ENCODE measurements at regions not wholly inside any gene's neighbourhood (a gene's known extent, or its start where the extent isn't known, plus 50 kb on each side); places are given as distances from the start of the nearest gene placed in this dataset.

DNA sequence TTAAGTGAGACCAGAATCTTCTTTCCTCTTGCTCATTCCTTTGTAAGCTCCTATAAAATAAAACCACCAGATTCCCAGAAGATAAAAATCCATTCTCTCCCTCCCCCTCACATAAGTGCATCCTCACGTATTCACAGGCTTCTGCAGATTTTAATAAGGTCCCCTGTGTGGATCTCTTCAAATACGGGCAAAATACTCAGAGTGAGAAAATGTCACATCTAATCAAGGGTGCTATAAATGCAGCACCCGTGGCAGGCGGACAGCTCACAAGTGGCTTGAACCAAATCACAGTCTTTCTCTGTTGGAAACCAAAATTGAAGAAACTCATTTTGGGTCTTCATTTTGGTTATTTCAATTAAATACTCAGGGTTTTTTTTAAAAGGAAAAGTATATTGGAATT is 212.9 kb upstream of the CMC1 start:
- no peak overlapping the region for H3K27ac ChIP-seq
- peaks cover 0 to 50% (median 38%) of the 10 kb centered on the region in 8 donors for H3K9me3 ChIP-seq
- H3K4me3 ChIP-seq = no peak overlapping the region
- H3K4me1 ChIP-seq = no peaks in the 10 kb centered on the region
- no peaks in the 10 kb centered on the region for H3K27me3 ChIP-seq (replicated peaks in 1 of 7)
- DNase-seq = no peak
- no peaks in the 10 kb centered on the region for H3K36me3 ChIP-seq
- TF ChIP-seq POLR2AphosphoS5 (IDR thresholded peaks at IDR 0.05) (no peak), POLR2A (IDR thresholded peaks at IDR 0.05) (no peak)
- TF ChIP-seq, protein P1, sequence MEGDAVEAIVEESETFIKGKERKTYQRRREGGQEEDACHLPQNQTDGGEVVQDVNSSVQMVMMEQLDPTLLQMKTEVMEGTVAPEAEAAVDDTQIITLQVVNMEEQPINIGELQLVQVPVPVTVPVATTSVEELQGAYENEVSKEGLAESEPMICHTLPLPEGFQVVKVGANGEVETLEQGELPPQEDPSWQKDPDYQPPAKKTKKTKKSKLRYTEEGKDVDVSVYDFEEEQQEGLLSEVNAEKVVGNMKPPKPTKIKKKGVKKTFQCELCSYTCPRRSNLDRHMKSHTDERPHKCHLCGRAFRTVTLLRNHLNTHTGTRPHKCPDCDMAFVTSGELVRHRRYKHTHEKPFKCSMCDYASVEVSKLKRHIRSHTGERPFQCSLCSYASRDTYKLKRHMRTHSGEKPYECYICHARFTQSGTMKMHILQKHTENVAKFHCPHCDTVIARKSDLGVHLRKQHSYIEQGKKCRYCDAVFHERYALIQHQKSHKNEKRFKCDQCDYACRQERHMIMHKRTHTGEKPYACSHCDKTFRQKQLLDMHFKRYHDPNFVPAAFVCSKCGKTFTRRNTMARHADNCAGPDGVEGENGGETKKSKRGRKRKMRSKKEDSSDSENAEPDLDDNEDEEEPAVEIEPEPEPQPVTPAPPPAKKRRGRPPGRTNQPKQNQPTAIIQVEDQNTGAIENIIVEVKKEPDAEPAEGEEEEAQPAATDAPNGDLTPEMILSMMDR (IDR thresholded peaks at IDR 0.05 in 8 of 11, conservative IDR thresholded peaks at IDR 0.05 in 3 of 11) = no peak
- 70 to 78% (median 71%) methylated on average over 4 of the region's 4 CpGs for WGBS, 5 donors
- intact Hi-C loops (cut with DNase I; ENCODE audit: low total_unique reads) = no loop called here

DNA sequence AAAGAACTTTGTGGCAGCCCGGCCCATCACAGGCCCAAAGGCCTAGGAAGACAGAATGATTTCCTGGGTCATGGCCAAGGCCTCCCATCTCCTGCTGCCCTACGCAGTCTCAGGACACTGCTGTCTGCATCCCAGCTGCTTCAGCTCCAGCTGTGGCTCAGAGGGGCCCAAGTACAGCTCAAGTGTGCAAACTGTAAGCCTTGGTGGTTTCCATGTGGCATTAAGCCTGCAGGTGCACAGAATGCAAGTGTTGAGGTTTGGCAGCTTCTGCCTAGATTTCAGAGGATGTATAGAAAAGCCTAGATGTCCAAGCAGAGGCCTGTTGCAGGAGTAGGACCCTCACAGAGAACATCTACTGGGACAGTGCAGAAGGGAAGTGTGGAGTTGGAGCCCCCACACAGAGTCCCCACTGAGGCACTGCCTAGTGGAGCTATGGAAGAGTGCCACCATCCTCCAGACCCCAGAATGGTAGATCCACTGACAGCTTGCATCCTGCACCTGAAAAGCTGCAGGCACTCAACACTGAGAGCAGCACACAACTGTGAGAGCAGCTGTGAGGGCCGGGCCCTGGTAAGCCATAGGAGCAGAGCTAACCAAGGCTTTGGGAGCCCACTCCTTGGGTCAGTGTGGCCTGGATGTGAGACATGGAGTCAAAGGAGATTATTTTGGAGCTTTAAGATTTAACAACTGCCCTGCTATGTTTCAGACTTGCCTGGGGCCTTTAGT is 208.2 kb upstream of the CMC1 start:
- no peaks in the 10 kb centered on the region for H3K27me3 ChIP-seq (replicated peaks in 1 of 7)

DNA sequence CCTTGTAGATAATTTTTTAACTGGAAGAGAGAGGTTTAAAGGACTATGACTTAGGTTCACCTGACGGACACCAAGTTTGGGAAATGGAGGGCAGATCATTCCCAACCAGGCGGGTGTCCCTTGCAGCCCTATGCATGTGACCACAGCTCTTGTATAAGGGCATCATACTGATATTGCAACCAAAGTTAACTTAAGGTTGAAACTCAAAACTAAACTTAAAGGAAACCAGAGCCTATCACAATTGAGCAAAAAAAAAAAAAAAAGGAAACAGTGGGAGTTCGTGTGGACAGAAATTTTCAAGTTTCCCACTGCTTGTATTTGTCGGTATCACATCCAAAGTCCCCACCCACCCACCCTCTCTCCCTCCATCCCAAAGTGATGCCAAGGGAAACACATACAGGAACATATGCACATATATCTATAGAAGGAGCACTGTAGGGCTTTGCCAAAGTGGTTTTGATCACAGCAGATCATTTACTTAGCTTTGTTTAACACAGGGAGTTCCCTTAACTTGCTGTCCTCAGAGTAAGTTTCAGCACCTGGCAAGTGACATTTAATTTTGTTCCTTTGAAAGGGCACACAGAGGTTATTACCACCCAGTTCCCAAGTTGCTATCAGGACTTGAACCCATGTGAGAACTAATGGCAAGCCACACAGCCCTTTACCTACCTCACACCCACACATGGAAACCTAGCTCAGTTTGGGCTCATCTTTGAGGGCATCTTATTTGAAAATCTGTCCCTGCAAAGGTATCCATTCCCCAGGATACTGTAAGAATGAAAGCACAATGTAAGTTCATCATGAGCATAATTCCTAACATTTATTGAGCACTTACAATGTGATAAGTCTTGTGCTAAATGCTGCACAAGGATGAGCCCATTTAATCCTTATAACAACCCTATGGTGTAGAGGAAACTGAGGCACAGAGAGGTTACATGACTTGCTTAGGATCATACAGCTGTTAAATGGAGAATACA is 204.5 kb upstream of the CMC1 start:
- H3K4me3 ChIP-seq = no peak overlapping the region
- TF ChIP-seq POLR2AphosphoS5 (IDR thresholded peaks at IDR 0.05) (no peak), POLR2A (IDR thresholded peaks at IDR 0.05) (no peak)
- TF ChIP-seq, protein P1 (IDR thresholded peaks at IDR 0.05 in 8 of 11, conservative IDR thresholded peaks at IDR 0.05 in 3 of 11) = no peak

More for the DNA sequence above, 208.2 kb upstream of the CMC1 start:
- Histone ChIP-seq H3K36me3 (no peaks in the 10 kb centered on the region), H3K4me3 (no peak overlapping the region), H3K9me3 (peaks cover 0 to 34% (median 20%) of the 10 kb centered on the region in 8 donors), H3K27ac (no peak overlapping the region), H3K4me1 (no peaks in the 10 kb centered on the region)
- intact Hi-C loops (cut with DNase I; ENCODE audit: low total_unique reads) = no loop called here
- 85 to 91% (median 87%) methylated on average over 3 of the region's 3 CpGs for WGBS, 5 donors
- TF ChIP-seq POLR2AphosphoS5 (IDR thresholded peaks at IDR 0.05) = no peak
- no peak for TF ChIP-seq POLR2A (IDR thresholded peaks at IDR 0.05)
- TF ChIP-seq, protein P1 (IDR thresholded peaks at IDR 0.05 in 8 of 11, conservative IDR thresholded peaks at IDR 0.05 in 3 of 11) = no peak
- DNase-seq = no peak

DNA sequence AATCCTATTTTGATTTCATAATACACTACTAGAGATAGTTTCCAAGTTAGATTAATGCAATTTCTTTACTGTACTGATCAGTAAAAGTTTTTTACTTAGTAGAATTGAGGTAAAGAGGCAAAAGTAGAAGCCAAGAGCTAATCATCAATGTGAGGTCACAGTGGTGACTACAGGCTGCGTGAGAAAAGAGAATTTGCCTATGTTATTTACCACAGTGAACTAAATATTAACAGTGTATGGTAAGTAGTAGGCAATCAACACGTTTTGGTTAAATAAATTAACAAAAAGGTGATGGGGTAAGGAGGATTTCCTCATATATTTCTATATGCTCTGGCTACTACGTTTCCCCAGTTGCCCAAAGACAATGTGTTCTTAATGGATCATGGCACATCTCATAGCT is 202.2 kb upstream of the CMC1 start:
- TF ChIP-seq POLR2A (IDR thresholded peaks at IDR 0.05) (no peak), POLR2AphosphoS5 (IDR thresholded peaks at IDR 0.05) (no peak)
- TF ChIP-seq, protein P1 (IDR thresholded peaks at IDR 0.05 in 8 of 11, conservative IDR thresholded peaks at IDR 0.05 in 3 of 11) = no peak
- intact Hi-C loops (cut with DNase I; ENCODE audit: low total_unique reads) = no loop called here
- no peak for DNase-seq
- no peaks in the 10 kb centered on the region for H3K27me3 ChIP-seq (replicated peaks in 1 of 7)
- peaks cover 0 to under 1% (median 0%) of the 10 kb centered on the region in 8 donors for H3K9me3 ChIP-seq
- H3K36me3 ChIP-seq = no peaks in the 10 kb centered on the region
- no peaks in the 10 kb centered on the region for H3K4me1 ChIP-seq
- no peak overlapping the region for H3K27ac ChIP-seq
- no peak overlapping the region for H3K4me3 ChIP-seq
- WGBS, 5 donors = 61 to 73% (median 61%) methylated on average over 3 of the region's 3 CpGs

More for the DNA sequence above, 204.5 kb upstream of the CMC1 start:
- intact Hi-C loops (cut with DNase I; ENCODE audit: low total_unique reads) = no loop called here
- DNase-seq = no peak
- WGBS, 5 donors = 59 to 79% (median 69%) methylated on average over 4 of the region's 4 CpGs
- Histone ChIP-seq H3K36me3 (no peaks in the 10 kb centered on the region), H3K4me1 (no peaks in the 10 kb centered on the region), H3K9me3 (peaks cover 0 to 24% (median 16%) of the 10 kb centered on the region in 8 donors), H3K27me3 (replicated peaks in 1 of 7) (no peaks in the 10 kb centered on the region), H3K27ac (no peak overlapping the region)
